Heart right ventricle (tissue), 16 donors: ENCODE measurements at regions not wholly inside any gene's neighbourhood (a gene's known extent, or its start where the extent isn't known, plus 50 kb on each side); places are given as distances from the start of the nearest gene placed in this dataset.

Source experiments
- ATAC-seq, 8 donors: fragments of 200-7000 bp; cut with Tn5 transposase; one replicate each; pipeline ENCODE4 v1.9.1; 2020; ENCODE audit warnings: mild to moderate bottlenecking in 8 of 8, moderate library complexity in 8 of 8, moderate number of reproducible peaks in 1 of 8
- DNase-seq, 2 donors: peaks; one replicate each; pipeline ENCODE4 v3.0.0-alpha.2; 2020
- H3K27ac ChIP-seq, 10 donors: fragments of 200-600 bp; sonication (generic) in 2 of 10; one replicate each; pipeline versions ENCODE4 v1.5.0 to v1.8.0; 2020 to 2022; ENCODE audit warnings: mild to moderate bottlenecking in 3 of 10
- H3K27me3 ChIP-seq, 7 donors: fragments of 200-600 bp; one replicate each; pipeline ENCODE4 v1.8.0; 2021 to 2022; ENCODE audit warnings: mild to moderate bottlenecking in 2 of 7
- H3K36me3 ChIP-seq, 9 donors: fragments of 200-600 bp; sonication (generic) in 1 of 9; one replicate each; pipeline versions ENCODE4 v1.5.0 to v1.8.0; 2020 to 2022; ENCODE audit warnings: mild to moderate bottlenecking in 2 of 9
- H3K4me1 ChIP-seq, 9 donors: fragments of 200-600 bp; sonication (generic) in 1 of 9; one replicate each; pipeline versions ENCODE4 v1.5.0 to v1.8.0; 2020 to 2022; ENCODE audit warnings: mild to moderate bottlenecking in 4 of 9
- H3K4me3 ChIP-seq, 10 donors: fragments of 200-600 bp; sonication (generic) in 2 of 10; one replicate each; pipeline versions ENCODE4 v1.5.0 to v1.8.0; 2020 to 2022; ENCODE audit warnings: mild to moderate bottlenecking in 7 of 10, moderate library complexity in 2 of 10
- H3K9me3 ChIP-seq, 11 donors: fragments of 200-600 bp in 10 of 11; sonication (generic) in 2 of 11; one replicate each; pipeline versions ENCODE4 v1.5.0 to v1.8.0; 2013 to 2022; ENCODE audit warnings: mild to moderate bottlenecking in 2 of 11, control low read depth in 1 of 11, moderate library complexity in 1 of 11
- CTCF ChIP-seq, 9 donors: fragments of 200-600 bp; sonication (generic) in 2 of 9; IDR thresholded peaks; one replicate each; pipeline versions ENCODE4 v1.5.0 to v1.8.0; 2021 to 2022; ENCODE audit warnings: antibody characterized with exemption in 9 of 9, mild to moderate bottlenecking in 5 of 9, moderate library complexity in 1 of 9
- WGBS, 2 donors: extraction: QIAGEN DNeasy Blood & Tissue Kit; methylation state at CpG; one replicate each; pipeline ENCODE4 v1.1.7; 2013; ENCODE audit warnings: inconsistent platforms in 1 of 2; 5-methylcytosine and 5-hydroxymethylcytosine counted together
- intact Hi-C, 10 donors: fragments of 100-400 bp; cut with DNase I; formaldehyde crosslinking; loops; one replicate each; pipeline versions ENCODE4 v1.11.1 to v1.14.2; 2022
- donor health status: Arrhythmogenic right ventricular cardiomyopathy.
- donor health status: ischemic (EF 13 %, LVEDD 7.1; RV severe dilation, severe dysfunction).
- donor health status: healthy with polysubstance abuse.
- donor health status: DM: no; HTN: yes; CAD: no.
- donor health status: DM: no; HTN: no; CAD: no.
- donor health status: ischemic (EF 25% LVEDD 6.9; RV normal size, moderate dysfunction).
- donor health status: ischemic (EF 25% LVEDD 5.7; RV mildly dilated, moderate dysfunction).
- donor health status: healthy.
- donor health status: DM: yes; HTN: yes; CAD: no.
- donor health status: Ischemic cardiomyopathy.
- donor health status: ischemic (EF 35%, LVEDD 5.7; RV mildly dilated, moderate dysfunction).
- donor health status: nonischemic (EF 11% LVEDD 7.7; RV severe dilation, severe dysfunction).
- donor health status: DM: yes; HTN: yes; CAD: no.
- donor health status: PGD.
- donor health status: ischemic (EF 29% LVEDD 5.4; RV normal size, mild dysfunction).
- donor health status: nonischemic (EF 23%, LVEDD 6.1; RV moderate dilation, normal function).

- 26% methylated on average over 7 of the region's 7 CpGs for WGBS, 2 donors
Measured at GRCh38 chr7:110105307-110105706, 985.6 kb upstream of the LRRN3 start.

GRCh38 chr7:110105840-110106239, 985.1 kb upstream of the LRRN3 start:
- Histone ChIP-seq H3K4me3 (no peak overlapping the region), H3K36me3 (no peaks in the 10 kb centered on the region), H3K27me3 (no peaks in the 10 kb centered on the region), H3K4me1 (no peaks in the 10 kb centered on the region), H3K9me3 (peaks cover 0 to 7% (median 0%) of the 10 kb centered on the region in 11 donors), H3K27ac (no peak overlapping the region)
- no peak for TF ChIP-seq CTCF (IDR thresholded peaks at IDR 0.05)
- ATAC-seq (no peak), DNase-seq (no peak)
- intact Hi-C loops: no loop called here

More at GRCh38 chr7:110105307-110105706, 985.6 kb upstream of the LRRN3 start:
- H3K27me3 ChIP-seq: no peaks in the 10 kb centered on the region
- no peaks in the 10 kb centered on the region for H3K36me3 ChIP-seq
- no peak for DNase-seq
- peaks cover 0 to 12% (median 0%) of the 10 kb centered on the region in 11 donors for H3K9me3 ChIP-seq
- no peaks in the 10 kb centered on the region for H3K4me1 ChIP-seq
- no peak overlapping the region for H3K4me3 ChIP-seq
- intact Hi-C loops: no loop called here
- H3K27ac ChIP-seq: no peak overlapping the region
- no peak for TF ChIP-seq CTCF (IDR thresholded peaks at IDR 0.05)
- no peak for ATAC-seq

- Histone ChIP-seq H3K4me3 (no peak overlapping the region), H3K4me1 (no peaks in the 10 kb centered on the region), H3K27me3 (no peaks in the 10 kb centered on the region), H3K36me3 (no peaks in the 10 kb centered on the region), H3K27ac (no peak overlapping the region), H3K9me3 (peaks cover 0 to 45% (median 0%) of the 10 kb centered on the region in 11 donors)
- TF ChIP-seq CTCF (IDR thresholded peaks at IDR 0.05): no peak
- intact Hi-C loops: no loop called here
- DNase-seq (no peak), ATAC-seq (no peak)
- WGBS, 2 donors: 75 to 77% methylated on average over 7 of the region's 7 CpGs
Measured at GRCh38 chr7:110119883-110120581, 970.9 kb upstream of the LRRN3 start.

GRCh38 chr7:110129159-110129558, 961.8 kb upstream of the LRRN3 start:
- Histone ChIP-seq H3K4me1 (no peaks in the 10 kb centered on the region), H3K4me3 (no peak overlapping the region), H3K27me3 (no peaks in the 10 kb centered on the region), H3K9me3 (peaks cover 0 to 19% (median 0%) of the 10 kb centered on the region in 11 donors), H3K36me3 (no peaks in the 10 kb centered on the region), H3K27ac (no peak overlapping the region)
- ATAC-seq (no peak), DNase-seq (no peak)
- intact Hi-C loops: no loop called here
- TF ChIP-seq CTCF (IDR thresholded peaks at IDR 0.05): no peak
